CD4-positive, alpha-beta T cell treated with Interleukin-21 for 1 hour (primary cell): ENCODE measurements at regions not wholly inside any gene's neighbourhood (a gene's known extent, or its start where the extent isn't known, plus 50 kb on each side); places are given as distances from the start of the nearest gene placed in this dataset.
"Not testable (repeated sequence)": the region's sequence is repeated elsewhere in the genome, so short reads cannot be mapped to it uniquely, and the experiment has no call there.

Experiments used
- DNase-seq: peaks from one replicate; pipeline ENCODE4 v3.0.0-alpha.2; 2020

GRCh38 chr17:79560527-79560926 lies 50.3 kb downstream of the RBFOX3 start:
- DNase-seq, result no peak

GRCh38 chr17:79559111-79559887 lies 51.6 kb downstream of the RBFOX3 start:
- DNase-seq, result no peak

GRCh38 chr17:79558091-79558900 lies 52.6 kb downstream of the RBFOX3 start:
- DNase-seq, result no peak

GRCh38 chr17:79557276-79558090 lies 53.4 kb downstream of the RBFOX3 start:
- DNase-seq, result no peak

GRCh38 chr17:79556271-79556670 lies 54.6 kb downstream of the RBFOX3 start:
- DNase-seq, result peak; percentile 21

GRCh38 chr17:79555543-79555942 lies 55.3 kb downstream of the RBFOX3 start:
- peak; percentile 11 for DNase-seq

- not testable (repeated sequence) for DNase-seq
These were observed 56.5 kb downstream of the RBFOX3 start for GRCh38 chr17:79554346-79554745.

- DNase-seq, result no peak
These were observed 58.0 kb downstream of the RBFOX3 start for GRCh38 chr17:79552824-79553223.

- no peak for DNase-seq
These were observed 58.4 kb downstream of the RBFOX3 start for GRCh38 chr17:79552405-79552804.

GRCh38 chr17:79549141-79549915 lies 61.5 kb downstream of the RBFOX3 start:
- no peak for DNase-seq

- no peak for DNase-seq
These were observed 62.7 kb downstream of the RBFOX3 start for GRCh38 chr17:79548116-79548515.

GRCh38 chr17:79547586-79547985 lies 63.3 kb downstream of the RBFOX3 start:
- no peak for DNase-seq

GRCh38 chr17:79547171-79547570 lies 63.7 kb downstream of the RBFOX3 start:
- not testable (repeated sequence) for DNase-seq

GRCh38 chr17:79546386-79546785 lies 64.5 kb downstream of the RBFOX3 start:
- DNase-seq, result no peak

- DNase-seq, result no peak
These were observed 65.4 kb downstream of the RBFOX3 start for GRCh38 chr17:79545251-79546005.

- no peak for DNase-seq
These were observed 66.5 kb downstream of the RBFOX3 start for GRCh38 chr17:79544142-79544914.

- DNase-seq, result no peak
These were observed 67.3 kb downstream of the RBFOX3 start for GRCh38 chr17:79543531-79543930.

GRCh38 chr17:79542718-79543117 lies 68.1 kb downstream of the RBFOX3 start:
- DNase-seq, result no peak

GRCh38 chr17:79541056-79541850 lies 69.6 kb downstream of the RBFOX3 start:
- DNase-seq, result no peak
